DND-41 (cell line): ENCODE measurements at regions not wholly inside any gene's neighbourhood (a gene's known extent, or its start where the extent isn't known, plus 50 kb on each side); places are given as distances from the start of the nearest gene placed in this dataset.
"Not testable (repeated sequence)": the region's sequence is repeated elsewhere in the genome, so short reads cannot be mapped to it uniquely, and the experiment has no call there.

Experiments used
- ATAC-seq: fragments of 200-7000 bp; cut with Tn5 transposase; 3 replicates; pipeline ENCODE4 v1.9.1; 2021; ENCODE audit warnings: low read depth; ENCODE audit not compliant: insufficient read depth
- DNase-seq: peaks from one replicate; pipeline ENCODE4 v3.0.0-alpha.2; 2020
- H2AFZ ChIP-seq: 2 replicates; pipeline ENCODE4 v1.6.0; 2012; ENCODE audit warnings: low read depth, low read length
- H3K27ac ChIP-seq: 2 replicates; pipeline ENCODE4 v1.5.1; 2012; ENCODE audit warnings: low read length, inconsistent platforms
- H3K27me3 ChIP-seq: fragments of 200-600 bp; sonication (generic); 2 replicates; pipeline ENCODE4 v1.6.0; 2012; ENCODE audit warnings: low read length, mild to moderate bottlenecking, inconsistent platforms; ENCODE audit not compliant: insufficient read depth, poor library complexity
- H3K36me3 ChIP-seq: 2 replicates; pipeline ENCODE4 v1.5.1; 2012; ENCODE audit warnings: low read length, inconsistent platforms; ENCODE audit not compliant: insufficient read depth
- H3K4me1 ChIP-seq: 2 replicates; pipeline ENCODE4 v1.5.1; 2012; ENCODE audit warnings: mild to moderate bottlenecking, low read length; ENCODE audit not compliant: insufficient read depth
- H3K4me2 ChIP-seq: 2 replicates; pipeline ENCODE4 v1.6.0; 2012; ENCODE audit warnings: mild to moderate bottlenecking, moderate library complexity, low read length, inconsistent platforms; ENCODE audit not compliant: insufficient read depth
- H3K4me3 ChIP-seq, 2 experiments: fragments of 200-600 bp in 1 of 2; shearing (Covaris generic) in 1 of 2; 2 replicates each; pipeline ENCODE4 v1.5.1; 2012 to 2016; ENCODE audit warnings: inconsistent platforms in 2 of 2, low read length in 2 of 2, mild to moderate bottlenecking in 2 of 2, low read depth in 1 of 2, moderate library complexity in 1 of 2
- H3K79me2 ChIP-seq: 2 replicates; pipeline ENCODE4 v1.6.0; 2012; ENCODE audit warnings: low read length, inconsistent platforms; ENCODE audit not compliant: insufficient read depth
- H3K9ac ChIP-seq: 2 replicates; pipeline ENCODE4 v1.6.0; 2012; ENCODE audit warnings: low read depth, mild to moderate bottlenecking, inconsistent platforms, low read length, moderate library complexity
- H3K9me3 ChIP-seq: 2 replicates; pipeline ENCODE4 v1.5.1; 2012; ENCODE audit warnings: low read length, moderate library complexity, mild to moderate bottlenecking, inconsistent platforms; ENCODE audit not compliant: insufficient read depth, severe bottlenecking
- H4K20me1 ChIP-seq: 2 replicates; pipeline ENCODE4 v1.6.0; 2012; ENCODE audit warnings: low read length; ENCODE audit not compliant: insufficient read depth

- not testable (repeated sequence) for ATAC-seq, H3K4me2 ChIP-seq, H3K79me2 ChIP-seq, H3K9ac ChIP-seq, H3K4me3 ChIP-seq, H3K36me3 ChIP-seq, H3K4me1 ChIP-seq, H2AFZ ChIP-seq, DNase-seq, H3K9me3 ChIP-seq, H4K20me1 ChIP-seq, H3K27me3 ChIP-seq, H3K27ac ChIP-seq
These were observed 57.9 kb upstream of the GOLGA8O start for GRCh38 chr15:32513378-32513777.

- not testable (repeated sequence) for ATAC-seq, H3K9me3 ChIP-seq, H3K27me3 ChIP-seq, H3K9ac ChIP-seq, H4K20me1 ChIP-seq, H2AFZ ChIP-seq, H3K79me2 ChIP-seq, H3K36me3 ChIP-seq, H3K4me3 ChIP-seq, H3K4me1 ChIP-seq, DNase-seq, H3K4me2 ChIP-seq, H3K27ac ChIP-seq
These were observed 54.6 kb upstream of the GOLGA8O start for GRCh38 chr15:32510027-32510426.

DNA sequence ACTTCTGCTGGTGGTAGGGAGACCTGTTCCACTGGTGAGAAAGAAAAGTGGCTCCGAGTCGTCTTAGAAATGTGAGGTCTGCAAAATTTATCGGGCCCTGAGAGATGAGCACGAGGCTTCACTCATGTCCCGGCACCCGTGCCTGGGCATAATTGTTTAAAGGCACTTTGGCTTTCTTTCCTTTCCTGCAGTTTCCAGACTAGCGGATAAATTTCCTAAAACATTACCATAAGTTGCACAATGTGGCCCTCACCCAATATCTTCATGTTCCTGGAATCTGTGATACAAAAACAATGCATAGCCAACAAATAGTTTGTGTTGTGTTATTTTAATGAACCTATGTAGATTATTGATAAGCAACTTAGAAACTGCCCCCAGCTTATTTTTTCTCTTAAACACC, 52.6 kb upstream of the GOLGA8O start:
- H4K20me1 ChIP-seq, H3K9me3 ChIP-seq, H3K79me2 ChIP-seq, H2AFZ ChIP-seq, H3K27me3 ChIP-seq, H3K9ac ChIP-seq, DNase-seq, H3K4me1 ChIP-seq, ATAC-seq, H3K36me3 ChIP-seq, H3K27ac ChIP-seq, H3K4me3 ChIP-seq, H3K4me2 ChIP-seq: not testable (repeated sequence)

- H3K4me2 ChIP-seq, H2AFZ ChIP-seq, DNase-seq, H3K27ac ChIP-seq, H3K4me3 ChIP-seq, H3K36me3 ChIP-seq, H3K27me3 ChIP-seq, H4K20me1 ChIP-seq, H3K9ac ChIP-seq, H3K4me1 ChIP-seq, ATAC-seq, H3K9me3 ChIP-seq, H3K79me2 ChIP-seq: not testable (repeated sequence)
These were observed 51.4 kb upstream of the GOLGA8O start for GRCh38 chr15:32506787-32507186.

- not testable (repeated sequence) for H3K27me3 ChIP-seq, H4K20me1 ChIP-seq, H3K9me3 ChIP-seq, H3K4me3 ChIP-seq, H3K9ac ChIP-seq, H3K4me1 ChIP-seq, DNase-seq, H3K4me2 ChIP-seq, H3K27ac ChIP-seq, ATAC-seq, H3K36me3 ChIP-seq, H2AFZ ChIP-seq, H3K79me2 ChIP-seq
These were observed 50.2 kb upstream of the GOLGA8O start for GRCh38 chr15:32505633-32506032.
